Smooth muscle cell (in vitro differentiated cells): ENCODE measurements at regions not wholly inside any gene's neighbourhood (a gene's known extent, or its start where the extent isn't known, plus 50 kb on each side); places are given as distances from the start of the nearest gene placed in this dataset.

Experiments used
- DNase-seq: peaks from one replicate; lab custom pipeline; 2025; ENCODE audit not compliant: unreplicated experiment; lab: John Stamatoyannopoulos, UW
- H2AFZ ChIP-seq: fragments of 200-600 bp; sonication (generic); 2 replicates; pipeline ENCODE4 v1.6.0; 2016; ENCODE audit warnings: antibody characterized with exemption, low read depth, mild to moderate bottlenecking
- H3F3A ChIP-seq: fragments of 200-600 bp; sonication (generic); 2 replicates; pipeline ENCODE4 v1.6.0; 2017; ENCODE audit warnings: antibody characterized with exemption, low read depth
- H3K27ac ChIP-seq: fragments of 200-600 bp; sonication (generic); 2 replicates; pipeline ENCODE4 v1.5.1; 2016; ENCODE audit warnings: low read depth, mild to moderate bottlenecking
- H3K27me3 ChIP-seq: fragments of 200-600 bp; sonication (generic); 2 replicates; pipeline ENCODE4 v1.6.1; 2016; ENCODE audit warnings: low read depth, mild to moderate bottlenecking
- H3K36me3 ChIP-seq: fragments of 200-600 bp; sonication (generic); 2 replicates; pipeline ENCODE4 v1.5.1; 2016; ENCODE audit warnings: low read depth
- H3K4me1 ChIP-seq: fragments of 200-600 bp; sonication (generic); 2 replicates; pipeline ENCODE4 v1.5.1; 2016; ENCODE audit warnings: low read depth
- H3K4me2 ChIP-seq: fragments of 200-600 bp; sonication (generic); 2 replicates; pipeline ENCODE4 v1.6.0; 2016; ENCODE audit warnings: mild to moderate bottlenecking
- H3K4me3 ChIP-seq: fragments of 200-600 bp; sonication (generic); 2 replicates; pipeline ENCODE4 v1.5.1; 2016; ENCODE audit warnings: mild to moderate bottlenecking
- H3K79me2 ChIP-seq: fragments of 200-600 bp; sonication (generic); 2 replicates; pipeline ENCODE4 v1.6.0; 2016; ENCODE audit warnings: low read depth, mild to moderate bottlenecking
- H3K9ac ChIP-seq: fragments of 200-600 bp; sonication (generic); 2 replicates; pipeline ENCODE4 v1.6.0; 2016; ENCODE audit warnings: low read depth
- H3K9me3 ChIP-seq: fragments of 200-600 bp; sonication (generic); replicated peaks from 2 replicates; pipeline ENCODE4 v1.5.1; 2016; ENCODE audit warnings: low read depth
- H4K20me1 ChIP-seq: fragments of 200-600 bp; sonication (generic); 2 replicates; pipeline ENCODE4 v1.6.0; 2016; ENCODE audit warnings: low read depth
- WGBS: methylation state at CpG from one replicate; pipeline ENCODE4 v1.1.7; 2016; ENCODE audit warnings: low lambda C conversion rate; 5-methylcytosine and 5-hydroxymethylcytosine counted together
- TF ChIP-seq, protein P1 (sequence below): fragments of 200-600 bp; sonication (generic); IDR thresholded peaks from 2 replicates; pipeline ENCODE4 v1.5.1; 2017; ENCODE audit warnings: borderline replicate concordance, mild to moderate bottlenecking, antibody characterized with exemption; ENCODE audit not compliant: insufficient read depth, poor library complexity, severe bottlenecking

- no peak overlapping the region for H3K4me3 ChIP-seq
- TF ChIP-seq, protein P1, sequence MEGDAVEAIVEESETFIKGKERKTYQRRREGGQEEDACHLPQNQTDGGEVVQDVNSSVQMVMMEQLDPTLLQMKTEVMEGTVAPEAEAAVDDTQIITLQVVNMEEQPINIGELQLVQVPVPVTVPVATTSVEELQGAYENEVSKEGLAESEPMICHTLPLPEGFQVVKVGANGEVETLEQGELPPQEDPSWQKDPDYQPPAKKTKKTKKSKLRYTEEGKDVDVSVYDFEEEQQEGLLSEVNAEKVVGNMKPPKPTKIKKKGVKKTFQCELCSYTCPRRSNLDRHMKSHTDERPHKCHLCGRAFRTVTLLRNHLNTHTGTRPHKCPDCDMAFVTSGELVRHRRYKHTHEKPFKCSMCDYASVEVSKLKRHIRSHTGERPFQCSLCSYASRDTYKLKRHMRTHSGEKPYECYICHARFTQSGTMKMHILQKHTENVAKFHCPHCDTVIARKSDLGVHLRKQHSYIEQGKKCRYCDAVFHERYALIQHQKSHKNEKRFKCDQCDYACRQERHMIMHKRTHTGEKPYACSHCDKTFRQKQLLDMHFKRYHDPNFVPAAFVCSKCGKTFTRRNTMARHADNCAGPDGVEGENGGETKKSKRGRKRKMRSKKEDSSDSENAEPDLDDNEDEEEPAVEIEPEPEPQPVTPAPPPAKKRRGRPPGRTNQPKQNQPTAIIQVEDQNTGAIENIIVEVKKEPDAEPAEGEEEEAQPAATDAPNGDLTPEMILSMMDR = no peak
- DNase-seq = no peak
Observed at GRCh38 chr3:34626699-34627098, 828.3 kb downstream of the PDCD6IP start.

GRCh38 chr3:34634939-34635338 lies 836.5 kb downstream of the PDCD6IP start:
- 45% methylated on average over 6 of the region's 6 CpGs for WGBS
- H3K9ac ChIP-seq = no peak overlapping the region
- no peak overlapping the region for H3K4me3 ChIP-seq
- no peaks in the 10 kb centered on the region for H3K9me3 ChIP-seq
- H3K79me2 ChIP-seq = no peaks in the 10 kb centered on the region
- no peaks in the 10 kb centered on the region for H4K20me1 ChIP-seq
- no peak overlapping the region for H2AFZ ChIP-seq
- H3K36me3 ChIP-seq = no peaks in the 10 kb centered on the region
- DNase-seq = no peak
- H3K4me1 ChIP-seq = no peaks in the 10 kb centered on the region
- no peaks in the 10 kb centered on the region for H3F3A ChIP-seq
- TF ChIP-seq, protein P1 = no peak
- no peaks in the 10 kb centered on the region for H3K27me3 ChIP-seq
- H3K27ac ChIP-seq = no peak overlapping the region
- H3K4me2 ChIP-seq = no peak overlapping the region

More at GRCh38 chr3:34626699-34627098, 828.3 kb downstream of the PDCD6IP start:
- H3K79me2 ChIP-seq = no peaks in the 10 kb centered on the region
- no peaks in the 10 kb centered on the region for H3F3A ChIP-seq
- no peak overlapping the region for H3K4me2 ChIP-seq
- H3K27ac ChIP-seq = no peak overlapping the region
- no peaks in the 10 kb centered on the region for H3K36me3 ChIP-seq
- no peaks in the 10 kb centered on the region for H3K9me3 ChIP-seq
- H2AFZ ChIP-seq = no peak overlapping the region
- H3K9ac ChIP-seq = no peak overlapping the region
- H3K27me3 ChIP-seq = no peaks in the 10 kb centered on the region
- H4K20me1 ChIP-seq = no peaks in the 10 kb centered on the region
- no peaks in the 10 kb centered on the region for H3K4me1 ChIP-seq

GRCh38 chr3:34635352-34635850 lies 837.0 kb downstream of the PDCD6IP start:
- no peaks in the 10 kb centered on the region for H3K9me3 ChIP-seq

GRCh38 chr3:34646911-34647460 lies 848.6 kb downstream of the PDCD6IP start:
- Histone ChIP-seq H4K20me1 (no peaks in the 10 kb centered on the region), H3K79me2 (no peaks in the 10 kb centered on the region), H2AFZ (no peak overlapping the region), H3F3A (no peaks in the 10 kb centered on the region), H3K9me3 (peaks cover 3% of the 10 kb centered on the region), H3K4me2 (no peak overlapping the region), H3K4me1 (no peaks in the 10 kb centered on the region), H3K4me3 (no peak overlapping the region), H3K27me3 (no peaks in the 10 kb centered on the region), H3K9ac (no peak overlapping the region), H3K36me3 (no peaks in the 10 kb centered on the region), H3K27ac (no peak overlapping the region)
- TF ChIP-seq, protein P1 = no peak
- DNase-seq = no peak
- 55% methylated on average over 5 of the region's 5 CpGs for WGBS

More at GRCh38 chr3:34635352-34635850, 837.0 kb downstream of the PDCD6IP start:
- Histone ChIP-seq H3K36me3 (no peaks in the 10 kb centered on the region), H4K20me1 (no peaks in the 10 kb centered on the region), H3K9ac (no peak overlapping the region), H3F3A (no peaks in the 10 kb centered on the region), H3K27ac (no peak overlapping the region), H3K4me3 (no peak overlapping the region), H3K27me3 (no peaks in the 10 kb centered on the region), H3K79me2 (no peaks in the 10 kb centered on the region), H2AFZ (no peak overlapping the region), H3K4me2 (no peak overlapping the region), H3K4me1 (no peaks in the 10 kb centered on the region)
- WGBS = 95% methylated on average over 11 of the region's 11 CpGs
- TF ChIP-seq, protein P1 = no peak
- DNase-seq = no peak
